Umbilical cord (tissue), 1 donor: ENCODE measurements at regions not wholly inside any gene's neighbourhood (a gene's known extent, or its start where the extent isn't known, plus 50 kb on each side); places are given as distances from the start of the nearest gene placed in this dataset.
"Not testable (repeated sequence)": the region's sequence is repeated elsewhere in the genome, so short reads cannot be mapped to it uniquely, and the experiment has no call there.

Experiments used
- DNase-seq: peaks from one replicate; pipeline ENCODE4 v3.0.0-alpha.2; 2015; ENCODE audit warnings: low spot score

GRCh38 chr1:64318428-64318827, 115.0 kb downstream of the UBE2U start:
- DNase-seq = no peak

DNA sequence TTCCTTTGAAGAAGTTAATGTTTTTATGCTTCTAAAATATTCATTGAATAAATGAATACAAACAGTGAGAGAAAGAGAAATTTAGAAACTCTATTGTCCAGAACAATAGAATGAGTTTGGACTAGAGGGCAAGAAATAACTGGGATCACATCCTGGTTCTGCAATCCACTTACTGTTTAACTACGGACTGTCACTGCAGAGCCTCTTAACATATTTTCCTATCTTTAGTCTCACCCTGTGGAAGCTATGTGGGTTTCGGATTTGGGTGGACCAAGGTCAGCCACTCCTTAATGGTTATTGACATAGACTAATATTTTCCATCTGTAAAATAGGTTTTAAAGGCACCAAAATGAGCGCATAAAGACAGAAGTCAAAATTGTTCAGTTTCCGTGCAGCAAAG, 116.6 kb downstream of the UBE2U start:
- DNase-seq = no peak

- DNase-seq = no peak
Measured at GRCh38 chr1:64320470-64320869, 117.0 kb downstream of the UBE2U start.

GRCh38 chr1:64320922-64321614, 117.6 kb downstream of the UBE2U start:
- no peak for DNase-seq

DNA sequence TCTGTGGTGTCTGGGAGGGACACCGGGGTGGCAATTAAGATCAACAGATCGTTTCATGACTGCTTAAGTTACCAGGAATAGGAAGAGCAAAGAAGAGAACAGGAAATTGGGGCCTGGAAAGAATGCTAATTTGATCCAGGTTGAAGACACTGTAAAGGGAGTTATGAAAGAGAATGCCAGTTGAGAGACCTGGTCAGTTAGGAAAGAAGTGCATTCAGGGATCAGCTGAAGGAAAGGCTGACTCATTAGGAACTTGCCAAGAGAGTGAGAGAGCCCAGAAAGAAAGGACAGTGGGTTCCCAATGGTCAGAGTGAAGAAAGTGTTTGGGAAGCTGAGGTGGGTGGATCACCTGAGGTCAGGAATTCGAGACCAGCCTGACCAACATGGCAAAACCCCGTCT, 119.6 kb downstream of the UBE2U start:
- no peak for DNase-seq

DNA sequence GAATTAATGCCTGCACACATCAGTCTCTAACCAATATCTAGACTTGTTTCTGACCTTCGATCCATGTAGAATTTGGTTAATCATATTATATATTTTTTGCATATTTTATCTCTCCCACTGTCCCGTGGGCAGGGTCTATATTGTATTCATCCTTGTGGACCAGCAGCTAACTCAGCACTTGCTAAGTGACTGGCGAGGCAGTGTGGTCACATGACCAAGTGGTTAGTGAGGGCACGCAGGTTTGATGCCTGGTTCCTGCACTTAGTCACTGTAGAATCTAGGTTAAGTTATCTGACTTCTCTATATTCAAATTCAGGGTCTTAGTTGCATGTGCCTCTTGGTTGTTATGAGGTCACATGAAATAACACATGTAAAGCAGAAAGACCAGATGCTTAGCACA, 120.5 kb downstream of the UBE2U start:
- no peak for DNase-seq

DNA sequence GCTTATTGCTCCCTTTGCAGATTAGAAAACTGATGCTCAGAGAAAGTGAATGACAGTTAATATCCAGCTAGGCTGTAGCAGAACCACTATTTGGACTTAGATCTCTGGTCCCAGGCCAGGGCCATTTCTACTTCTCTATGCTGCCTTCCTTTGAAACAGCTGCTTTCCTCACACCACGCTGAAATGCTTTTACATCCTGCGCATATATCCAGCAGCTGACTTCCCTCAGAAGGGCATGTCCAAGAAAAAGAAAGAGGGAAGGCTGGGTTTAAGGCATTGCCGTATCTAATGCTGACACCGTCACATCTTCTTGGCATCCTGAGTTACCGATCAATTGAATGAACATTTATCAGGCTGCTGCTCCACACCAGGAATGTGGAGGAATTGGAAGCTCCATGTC, 122.4 kb downstream of the UBE2U start:
- no peak for DNase-seq

GRCh38 chr1:64327119-64327518, 123.7 kb downstream of the UBE2U start:
- no peak for DNase-seq

GRCh38 chr1:64328193-64328592, 124.8 kb downstream of the UBE2U start:
- DNase-seq = no peak

GRCh38 chr1:64330839-64331238, 127.4 kb downstream of the UBE2U start:
- DNase-seq = no peak

GRCh38 chr1:64335636-64336035, 132.2 kb downstream of the UBE2U start:
- DNase-seq = no peak

DNA sequence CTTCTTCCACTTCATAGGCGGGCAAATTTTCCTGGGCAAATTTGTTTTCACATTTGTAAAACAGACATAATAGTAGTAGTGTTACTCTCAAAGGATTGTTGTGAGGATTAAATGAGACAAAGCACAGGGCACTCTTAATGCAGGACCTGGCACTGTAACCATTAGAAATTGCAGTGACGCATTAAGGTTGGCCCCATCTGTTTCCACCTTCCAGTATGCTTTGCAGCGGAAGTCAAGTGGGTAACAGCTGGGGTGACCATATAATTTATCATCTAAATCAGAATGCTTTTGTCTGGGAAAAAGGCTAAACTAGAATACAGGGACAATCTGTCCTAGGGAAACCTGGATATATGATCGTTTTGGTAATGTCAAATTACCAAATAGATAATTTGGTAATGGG, 132.5 kb upstream of the CACHD1 start:
- DNase-seq = no peak

- peak; percentile 63 for DNase-seq
Measured at GRCh38 chr1:64337926-64338325, 132.0 kb upstream of the CACHD1 start.

- DNase-seq = no peak
Measured at GRCh38 chr1:64340361-64340760, 129.6 kb upstream of the CACHD1 start.

DNA sequence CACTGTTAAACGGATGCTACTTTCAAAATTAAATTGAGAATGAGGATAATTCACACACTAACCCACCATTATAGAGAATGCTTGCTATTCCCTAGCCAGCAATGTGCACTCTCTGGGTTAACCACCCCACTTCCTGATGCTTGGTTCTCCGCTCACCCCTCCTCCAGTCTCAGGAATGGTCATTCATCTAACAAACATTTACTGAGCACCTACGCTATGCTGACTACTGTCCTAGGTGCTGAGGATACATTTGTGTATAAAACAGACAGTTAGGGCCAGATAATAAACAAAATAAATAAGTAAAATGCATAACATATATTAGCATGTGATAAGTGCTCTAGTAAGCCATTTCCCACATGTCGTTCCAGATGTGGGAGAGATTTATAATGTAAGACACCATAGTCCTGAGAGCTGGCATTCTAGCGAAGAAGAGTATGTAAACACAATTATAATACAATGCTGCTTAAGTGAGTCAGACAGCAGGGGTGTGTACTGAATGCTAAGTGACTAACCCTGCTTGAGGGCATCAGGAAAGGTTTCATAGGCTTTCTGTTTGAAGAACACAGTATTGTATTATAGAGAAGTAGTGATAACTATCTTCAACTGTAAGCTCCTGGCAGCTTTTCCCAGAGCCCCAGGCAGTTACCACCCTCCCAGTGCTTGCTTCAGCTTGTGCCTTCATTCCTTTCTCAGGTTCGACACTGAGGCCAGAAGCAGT, 126.7 kb upstream of the CACHD1 start:
- peak; percentile 71 for DNase-seq

DNA sequence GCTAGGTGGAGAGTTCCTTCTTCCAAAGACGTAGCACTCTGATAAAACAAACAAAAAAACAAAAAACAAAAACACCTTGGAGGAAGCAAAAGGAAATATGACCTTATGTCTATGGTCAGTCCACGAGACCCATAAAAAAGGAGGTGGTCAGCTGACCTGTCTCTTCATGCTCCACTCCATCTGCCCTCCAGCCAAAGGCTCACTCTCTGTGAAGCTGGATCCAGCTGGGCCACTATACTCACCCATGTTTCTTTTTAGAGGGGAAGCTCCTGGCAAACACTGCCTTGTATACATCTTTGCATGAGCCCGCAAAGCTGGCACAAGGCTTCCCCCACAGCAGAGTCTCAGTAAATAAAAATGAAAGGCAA, 126.1 kb upstream of the CACHD1 start:
- no peak for DNase-seq

GRCh38 chr1:64348270-64348960, 121.5 kb upstream of the CACHD1 start:
- no peak for DNase-seq

DNA sequence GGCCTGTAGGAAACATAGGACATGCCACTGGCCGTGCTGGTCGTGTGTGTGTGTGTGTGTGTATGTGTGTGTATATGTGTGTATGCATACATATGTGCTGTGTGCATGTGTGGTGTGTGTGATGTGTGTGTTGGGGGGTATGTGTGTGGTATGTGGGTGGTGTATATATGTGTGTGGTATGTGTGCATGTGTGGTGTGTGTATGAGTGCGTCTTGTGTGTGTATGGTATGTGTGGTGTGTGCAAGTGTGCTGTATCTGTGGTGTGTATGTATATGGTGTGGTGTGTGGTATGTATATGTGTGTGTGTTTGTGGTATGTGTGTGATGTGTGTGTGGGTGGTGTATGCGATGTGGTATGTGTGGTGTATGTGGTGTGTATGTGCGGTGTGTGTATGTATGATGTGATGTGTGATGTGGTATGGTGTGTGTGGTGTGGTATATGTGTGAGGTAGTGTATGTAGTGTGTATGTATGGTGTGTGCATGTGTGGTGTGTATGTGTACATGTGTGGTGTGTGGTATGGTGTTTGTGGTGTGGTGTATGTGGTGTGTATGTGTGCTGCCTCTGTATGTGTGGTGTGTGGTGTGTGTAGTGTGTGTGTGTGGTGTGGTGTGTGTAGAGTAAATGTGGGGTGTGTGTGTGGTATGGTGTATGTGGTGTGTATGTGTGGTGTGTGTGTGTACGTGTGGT, 120.8 kb upstream of the CACHD1 start:
- DNase-seq = no peak

- not testable (repeated sequence) for DNase-seq
Measured at GRCh38 chr1:64355534-64355933, 114.4 kb upstream of the CACHD1 start.

DNA sequence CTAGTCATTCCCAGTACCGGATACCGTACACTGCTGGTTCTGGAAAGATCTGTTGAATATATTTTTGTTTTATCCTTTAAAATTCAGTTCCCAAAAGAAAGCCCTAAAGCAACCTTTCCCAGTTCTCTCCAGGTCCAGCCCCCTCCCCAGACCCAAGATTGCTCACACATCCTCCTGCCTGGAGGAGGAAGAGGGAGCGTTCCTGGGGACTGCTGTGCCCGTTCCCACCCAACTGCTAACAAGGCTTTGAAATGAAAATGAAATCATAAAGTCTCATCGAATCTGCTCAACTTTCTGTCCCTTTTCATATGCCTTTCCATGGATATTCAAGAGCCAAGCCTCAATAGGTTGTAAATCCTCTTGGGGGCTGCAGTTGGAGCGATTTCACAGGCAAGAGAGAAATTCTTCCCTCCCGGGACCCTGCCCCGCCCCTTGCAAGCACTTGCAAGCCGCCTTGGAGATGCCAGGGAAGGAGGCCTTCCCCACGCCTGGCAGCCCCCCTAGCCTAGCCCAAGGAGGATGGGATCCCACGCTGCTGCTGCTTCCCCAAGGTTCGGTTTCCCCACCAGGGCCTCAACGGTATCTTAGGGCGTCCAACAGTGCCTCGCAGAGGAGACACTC, 113.2 kb upstream of the CACHD1 start:
- no peak for DNase-seq

DNA sequence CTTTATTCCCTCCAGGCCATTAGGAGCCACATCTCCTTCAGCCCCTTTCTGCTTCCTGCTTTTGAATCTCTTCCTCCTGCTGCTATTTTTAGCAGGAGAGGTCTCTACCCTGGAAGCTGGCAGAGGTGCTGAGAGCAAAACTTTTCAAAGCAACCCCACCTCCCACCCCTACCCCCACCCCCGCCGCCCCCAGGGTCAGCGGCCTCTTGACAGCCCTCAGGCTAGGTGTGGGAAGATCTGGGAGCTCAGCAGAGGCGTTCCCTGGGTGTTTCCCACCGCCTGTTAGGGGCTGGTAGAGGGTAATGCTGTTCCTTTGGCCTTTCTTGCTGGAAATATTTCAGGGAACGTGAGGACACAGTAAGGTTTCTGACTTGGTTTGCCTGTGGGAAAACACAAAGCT, 112.5 kb upstream of the CACHD1 start:
- no peak for DNase-seq

- DNase-seq = no peak
Measured at GRCh38 chr1:64358692-64359091, 111.2 kb upstream of the CACHD1 start.
